Immature natural killer cell (primary cell): ENCODE measurements at regions not wholly inside any gene's neighbourhood (a gene's known extent, or its start where the extent isn't known, plus 50 kb on each side); places are given as distances from the start of the nearest gene placed in this dataset.
"Not testable (repeated sequence)": the region's sequence is repeated elsewhere in the genome, so short reads cannot be mapped to it uniquely, and the experiment has no call there.

ENCODE experiments used
- DNase-seq, 3 donors: peaks; one replicate each; pipeline ENCODE4 v3.0.0; 2022; ENCODE audit warnings: mixed read lengths in 1 of 3
- H3K27ac Mint-ChIP-seq, 6 donors: one replicate each; pipeline ENCODE4 v1.8.0; 2020; ENCODE audit warnings: mixed read lengths in 6 of 6, mild to moderate bottlenecking in 5 of 6, inconsistent platforms in 4 of 6, moderate library complexity in 3 of 6
- H3K27me3 Mint-ChIP-seq, 3 donors: one replicate each; pipeline ENCODE4 v1.8.0; 2020 to 2021; ENCODE audit warnings: low read depth in 3 of 3, mild to moderate bottlenecking in 3 of 3, mixed read lengths in 3 of 3, moderate library complexity in 3 of 3, inconsistent platforms in 1 of 3
- H3K36me3 Mint-ChIP-seq, 3 donors: one replicate each; pipeline ENCODE4 v1.8.0; 2020; ENCODE audit warnings: mixed read lengths in 3 of 3, inconsistent platforms in 2 of 3, mild to moderate bottlenecking in 2 of 3
- H3K4me1 Mint-ChIP-seq, 2 donors: one replicate each; pipeline ENCODE4 v1.8.0; 2020; ENCODE audit warnings: inconsistent platforms in 2 of 2, mild to moderate bottlenecking in 2 of 2, mixed read lengths in 2 of 2, moderate library complexity in 1 of 2
- H3K4me3 Mint-ChIP-seq, 5 donors: one replicate each; pipeline ENCODE4 v1.8.0; 2020; ENCODE audit warnings: mild to moderate bottlenecking in 5 of 5, mixed read lengths in 5 of 5, inconsistent platforms in 3 of 5, moderate library complexity in 3 of 5
- H3K9me3 Mint-ChIP-seq, 6 donors: one replicate each; pipeline ENCODE4 v1.8.0; 2020; ENCODE audit warnings: mild to moderate bottlenecking in 6 of 6, mixed read lengths in 6 of 6, inconsistent platforms in 4 of 6, moderate library complexity in 3 of 6

- Mint-ChIP-seq H3K4me3 (no peak overlapping the region), H3K27ac (no peak overlapping the region)
Measured at GRCh38 chr21:27565364-27565763, 598.5 kb upstream of the ADAMTS5 start.

GRCh38 chr21:27564684-27565301 lies 597.9 kb upstream of the ADAMTS5 start:
- no peaks in the 10 kb centered on the region for H3K4me1 Mint-ChIP-seq
- no peak overlapping the region for H3K4me3 Mint-ChIP-seq
- no peak for DNase-seq
- H3K27me3 Mint-ChIP-seq, result peaks cover 0 to 3% (median 0%) of the 10 kb centered on the region in 3 donors
- no peak overlapping the region for H3K27ac Mint-ChIP-seq
- no peaks in the 10 kb centered on the region for H3K36me3 Mint-ChIP-seq
- H3K9me3 Mint-ChIP-seq, result peaks cover 0 to 2% (median 0%) of the 10 kb centered on the region in 6 donors

More at GRCh38 chr21:27565364-27565763, 598.5 kb upstream of the ADAMTS5 start:
- peaks cover 0 to 2% (median 0%) of the 10 kb centered on the region in 6 donors for H3K9me3 Mint-ChIP-seq
- no peaks in the 10 kb centered on the region for H3K36me3 Mint-ChIP-seq
- no peak for DNase-seq
- no peaks in the 10 kb centered on the region for H3K4me1 Mint-ChIP-seq
- H3K27me3 Mint-ChIP-seq, result peaks cover 0 to 3% (median 0%) of the 10 kb centered on the region in 3 donors

DNA sequence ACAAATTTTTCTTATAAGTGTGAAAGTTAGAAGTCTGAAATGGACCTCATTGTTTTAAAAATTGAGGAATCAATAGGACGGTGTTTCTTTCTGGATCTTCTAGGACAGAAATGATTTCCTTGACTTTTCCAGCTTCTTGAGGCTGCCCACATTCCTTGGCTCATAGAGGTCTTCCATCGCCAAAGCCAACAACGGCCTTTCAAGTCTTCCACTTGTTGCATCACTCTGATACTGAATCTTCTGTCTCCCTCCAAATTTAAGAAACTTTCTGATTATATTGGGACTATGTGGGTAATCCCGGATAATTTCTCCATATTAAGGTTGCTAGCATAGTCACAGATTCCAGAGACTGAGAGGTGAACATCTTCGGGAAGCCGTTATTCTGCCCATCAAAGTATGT lies 595.4 kb upstream of the ADAMTS5 start:
- H3K9me3 Mint-ChIP-seq, result peaks cover 0 to 2% (median 0%) of the 10 kb centered on the region in 6 donors
- H3K36me3 Mint-ChIP-seq, result no peaks in the 10 kb centered on the region
- no peak overlapping the region for H3K4me3 Mint-ChIP-seq
- H3K4me1 Mint-ChIP-seq, result no peaks in the 10 kb centered on the region
- no peak overlapping the region for H3K27ac Mint-ChIP-seq
- H3K27me3 Mint-ChIP-seq, result peaks cover 3 to 4% (median 3%) of the 10 kb centered on the region in 3 donors
- DNase-seq, result no peak

GRCh38 chr21:27561116-27561515 lies 594.2 kb upstream of the ADAMTS5 start:
- H3K36me3 Mint-ChIP-seq, result no peaks in the 10 kb centered on the region
- H3K27ac Mint-ChIP-seq, result no peak overlapping the region
- no peaks in the 10 kb centered on the region for H3K4me1 Mint-ChIP-seq
- no peak for DNase-seq
- peaks cover 0 to 4% (median 3%) of the 10 kb centered on the region in 3 donors for H3K27me3 Mint-ChIP-seq
- no peak overlapping the region for H3K4me3 Mint-ChIP-seq
- peaks cover 0 to 2% (median 0%) of the 10 kb centered on the region in 6 donors for H3K9me3 Mint-ChIP-seq

GRCh38 chr21:27557356-27557755 lies 590.5 kb upstream of the ADAMTS5 start:
- Mint-ChIP-seq H3K36me3 (no peaks in the 10 kb centered on the region), H3K27ac (no peak overlapping the region), H3K4me3 (no peak overlapping the region), H3K27me3 (peaks cover 0 to 4% (median 3%) of the 10 kb centered on the region in 3 donors), H3K9me3 (peaks cover 0 to 9% (median 2%) of the 10 kb centered on the region in 6 donors), H3K4me1 (no peaks in the 10 kb centered on the region)
- no peak for DNase-seq

GRCh38 chr21:27555996-27556395 lies 589.1 kb upstream of the ADAMTS5 start:
- H3K27me3 Mint-ChIP-seq, result peaks cover 0 to 4% (median 3%) of the 10 kb centered on the region in 3 donors
- H3K27ac Mint-ChIP-seq, result no peak overlapping the region
- H3K4me3 Mint-ChIP-seq, result no peak overlapping the region
- DNase-seq, result no peak
- no peaks in the 10 kb centered on the region for H3K36me3 Mint-ChIP-seq
- peaks cover 0 to 13% (median 2%) of the 10 kb centered on the region in 6 donors for H3K9me3 Mint-ChIP-seq
- no peaks in the 10 kb centered on the region for H3K4me1 Mint-ChIP-seq

- DNase-seq, result no peak
- H3K27ac Mint-ChIP-seq, result no peak overlapping the region
- H3K9me3 Mint-ChIP-seq, result peaks cover 0 to 14% (median 3%) of the 10 kb centered on the region in 6 donors
- H3K36me3 Mint-ChIP-seq, result no peaks in the 10 kb centered on the region
- no peaks in the 10 kb centered on the region for H3K4me1 Mint-ChIP-seq
- H3K27me3 Mint-ChIP-seq, result no peaks in the 10 kb centered on the region
- H3K4me3 Mint-ChIP-seq, result no peak overlapping the region
Measured at GRCh38 chr21:27550287-27550686, 583.4 kb upstream of the ADAMTS5 start.

- Mint-ChIP-seq H3K27me3 (no peaks in the 10 kb centered on the region), H3K4me3 (no peak overlapping the region), H3K9me3 (peaks cover 0 to 14% (median 3%) of the 10 kb centered on the region in 6 donors)
Measured at GRCh38 chr21:27548486-27548885, 581.6 kb upstream of the ADAMTS5 start.

GRCh38 chr21:27545754-27546349 lies 579.0 kb upstream of the ADAMTS5 start:
- H3K27me3 Mint-ChIP-seq, result peaks cover 0 to 2% (median 0%) of the 10 kb centered on the region in 3 donors
- no peak overlapping the region for H3K27ac Mint-ChIP-seq
- H3K36me3 Mint-ChIP-seq, result no peaks in the 10 kb centered on the region

More at GRCh38 chr21:27548486-27548885, 581.6 kb upstream of the ADAMTS5 start:
- H3K27ac Mint-ChIP-seq, result no peak overlapping the region
- no peaks in the 10 kb centered on the region for H3K36me3 Mint-ChIP-seq
- DNase-seq, result no peak
- no peaks in the 10 kb centered on the region for H3K4me1 Mint-ChIP-seq

GRCh38 chr21:27542126-27542525 lies 575.2 kb upstream of the ADAMTS5 start:
- H3K9me3 Mint-ChIP-seq, result peaks cover 1 to 39% (median 9%) of the 10 kb centered on the region in 6 donors
- not testable (repeated sequence) for H3K4me3 Mint-ChIP-seq, H3K36me3 Mint-ChIP-seq, H3K4me1 Mint-ChIP-seq, DNase-seq, H3K27me3 Mint-ChIP-seq, H3K27ac Mint-ChIP-seq

More at GRCh38 chr21:27545754-27546349, 579.0 kb upstream of the ADAMTS5 start:
- Mint-ChIP-seq H3K4me3 (no peak overlapping the region), H3K4me1 (no peaks in the 10 kb centered on the region), H3K9me3 (peaks cover 0 to 16% (median 5%) of the 10 kb centered on the region in 6 donors)
- DNase-seq, result no peak

DNA sequence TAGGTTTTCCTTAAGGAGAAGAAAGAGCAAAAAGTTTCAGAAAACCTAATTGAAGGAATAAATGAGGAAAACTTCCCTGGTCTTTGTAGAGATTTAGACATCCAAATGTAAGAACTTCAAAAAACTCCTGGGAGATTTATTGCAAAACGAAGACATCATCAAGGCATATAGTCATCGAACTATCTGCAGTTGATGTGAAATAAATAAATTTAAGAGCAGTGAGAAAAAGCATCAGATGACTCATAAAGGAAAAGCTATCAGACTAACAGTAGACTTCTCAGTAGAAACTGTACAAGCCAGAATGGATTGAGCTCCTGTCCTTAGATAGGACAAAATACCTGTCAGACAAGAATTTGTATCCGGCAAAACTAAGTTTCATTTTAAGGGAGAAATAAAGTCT lies 569.4 kb upstream of the ADAMTS5 start:
- H3K36me3 Mint-ChIP-seq, result no peaks in the 10 kb centered on the region
- H3K9me3 Mint-ChIP-seq, result peaks cover 0 to 36% (median 8%) of the 10 kb centered on the region in 6 donors
- no peaks in the 10 kb centered on the region for H3K4me1 Mint-ChIP-seq
- no peaks in the 10 kb centered on the region for H3K27me3 Mint-ChIP-seq
- no peak overlapping the region for H3K27ac Mint-ChIP-seq
- H3K4me3 Mint-ChIP-seq, result no peak overlapping the region
- no peak for DNase-seq

GRCh38 chr21:27535188-27535587 lies 568.3 kb upstream of the ADAMTS5 start:
- no peak overlapping the region for H3K27ac Mint-ChIP-seq
- peaks cover 0 to 30% (median 7%) of the 10 kb centered on the region in 6 donors for H3K9me3 Mint-ChIP-seq
- no peaks in the 10 kb centered on the region for H3K27me3 Mint-ChIP-seq
- DNase-seq, result no peak
- no peaks in the 10 kb centered on the region for H3K4me1 Mint-ChIP-seq
- no peaks in the 10 kb centered on the region for H3K36me3 Mint-ChIP-seq
- H3K4me3 Mint-ChIP-seq, result no peak overlapping the region

DNA sequence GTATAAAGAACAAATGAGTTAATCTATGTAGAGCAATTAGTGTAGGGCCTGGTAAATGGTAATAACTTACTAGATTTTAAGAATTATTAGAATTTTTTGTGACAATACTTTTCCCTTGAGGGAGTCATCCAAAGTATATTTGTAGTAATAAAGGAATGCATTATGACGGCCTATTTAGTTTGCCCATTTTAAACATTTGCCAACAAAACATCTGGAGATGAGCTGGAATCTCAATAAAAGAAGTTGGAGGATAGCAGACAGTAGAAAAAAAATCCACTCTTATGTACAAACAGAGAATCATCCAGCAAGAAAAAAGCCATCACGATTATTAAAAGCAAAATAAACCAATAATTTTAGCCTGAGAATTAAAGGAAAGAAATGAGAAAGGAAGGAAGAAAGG lies 567.3 kb upstream of the ADAMTS5 start:
- H3K36me3 Mint-ChIP-seq, result no peaks in the 10 kb centered on the region
- peaks cover 0 to 24% (median 9%) of the 10 kb centered on the region in 6 donors for H3K9me3 Mint-ChIP-seq
- no peaks in the 10 kb centered on the region for H3K27me3 Mint-ChIP-seq
- H3K4me3 Mint-ChIP-seq, result no peak overlapping the region
- DNase-seq, result no peak
- H3K4me1 Mint-ChIP-seq, result no peaks in the 10 kb centered on the region
- H3K27ac Mint-ChIP-seq, result no peak overlapping the region

- Mint-ChIP-seq H3K27me3 (no peaks in the 10 kb centered on the region), H3K4me3 (no peak overlapping the region), H3K4me1 (no peaks in the 10 kb centered on the region), H3K9me3 (peaks cover 0 to 8% (median 6%) of the 10 kb centered on the region in 6 donors), H3K27ac (no peak overlapping the region), H3K36me3 (no peaks in the 10 kb centered on the region)
- DNase-seq, result no peak
Measured at GRCh38 chr21:27532076-27532475, 565.2 kb upstream of the ADAMTS5 start.
